ENCODE measurements at regions not wholly inside any gene's neighbourhood (a gene's known extent, or its start where the extent isn't known, plus 50 kb on each side); places are given as distances from the start of the nearest gene placed in this dataset.

DNA sequence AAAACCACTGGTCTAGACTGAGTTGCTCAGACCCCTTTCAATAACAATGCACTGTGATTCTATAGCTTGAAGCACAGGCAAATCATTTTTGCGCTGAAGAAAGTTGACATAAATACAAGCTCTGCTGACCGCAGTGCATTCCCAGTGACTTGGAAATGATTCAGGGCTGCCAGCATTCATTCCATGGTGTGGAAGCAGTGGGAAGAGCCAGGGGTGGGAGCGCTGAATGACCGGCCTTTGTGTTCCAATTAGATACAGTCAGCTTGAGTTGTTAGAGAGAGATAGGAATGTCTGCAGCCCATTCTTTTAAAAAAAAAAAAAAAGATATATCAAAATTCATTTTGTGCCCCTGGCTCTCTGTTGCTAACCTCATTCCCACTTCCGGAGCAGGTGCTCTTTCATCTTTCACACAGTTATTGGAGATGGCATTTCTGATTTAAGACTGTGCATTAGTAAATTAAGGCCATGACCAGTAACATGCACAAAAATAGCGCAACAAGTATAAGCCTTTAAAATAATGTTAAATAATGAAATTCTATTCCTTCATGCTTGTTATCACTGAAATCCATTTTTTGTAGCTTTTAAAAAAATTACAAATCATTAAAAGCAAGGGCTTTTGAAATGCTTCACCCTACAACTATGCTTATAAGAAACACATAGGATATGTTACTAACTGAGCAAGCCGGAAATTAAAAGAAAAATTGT lies 59.4 kb upstream of the CTLA4 start:
- Mint-ChIP-seq H3K27ac (no peak overlapping the region), H3K9me3 (peaks cover 11% of the 10 kb centered on the region)

GRCh38 chr2:203809084-203809521 lies 58.5 kb upstream of the CTLA4 start:
- peaks cover 11% of the 10 kb centered on the region for H3K36me3 Mint-ChIP-seq (ENCODE audit: low read depth)
- no peak overlapping the region for H3K4me3 Mint-ChIP-seq

More for the DNA sequence above, 59.4 kb upstream of the CTLA4 start:
- Mint-ChIP-seq H3K4me1 (ENCODE audit: low read depth) (peaks cover 99% of the 10 kb centered on the region), H3K27me3 (no peaks in the 10 kb centered on the region), H3K4me3 (no peak overlapping the region), H3K36me3 (ENCODE audit: low read depth) (peaks cover 11% of the 10 kb centered on the region)

DNA sequence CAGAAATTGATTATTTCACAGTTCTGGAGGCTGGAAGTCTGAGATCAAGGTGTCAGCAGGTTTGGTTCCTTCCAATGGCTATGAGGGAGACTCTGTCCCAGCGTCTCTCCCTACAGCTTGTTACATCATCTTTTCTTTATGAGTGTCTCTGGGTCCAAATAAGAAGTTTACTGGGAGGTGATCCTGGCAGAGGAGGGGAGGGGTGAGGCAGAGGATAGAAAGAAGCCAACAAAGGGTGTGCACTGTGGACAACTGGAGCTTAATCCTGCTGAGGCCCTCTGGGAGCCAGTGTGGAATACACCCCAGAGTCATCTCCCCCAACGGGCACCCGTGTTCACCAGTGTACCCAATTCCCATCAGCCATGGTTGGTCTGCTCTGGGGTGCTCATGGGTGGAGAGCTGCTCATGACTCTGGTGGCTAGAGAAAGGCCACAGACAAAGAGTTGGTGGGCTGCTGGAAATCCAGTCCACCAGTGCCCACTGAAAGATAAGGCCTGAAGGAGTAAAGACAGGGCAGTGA lies 57.5 kb upstream of the CTLA4 start:
- peaks cover 99% of the 10 kb centered on the region for H3K4me1 Mint-ChIP-seq (ENCODE audit: low read depth)
- H3K27ac Mint-ChIP-seq: peak overlapping the region; percentile 76
- peaks cover 11% of the 10 kb centered on the region for H3K36me3 Mint-ChIP-seq (ENCODE audit: low read depth)
- no peak overlapping the region for H3K4me3 Mint-ChIP-seq
- H3K9me3 Mint-ChIP-seq: peaks cover 11% of the 10 kb centered on the region
- no peaks in the 10 kb centered on the region for H3K27me3 Mint-ChIP-seq

More at GRCh38 chr2:203809084-203809521, 58.5 kb upstream of the CTLA4 start:
- H3K27me3 Mint-ChIP-seq: no peaks in the 10 kb centered on the region
- H3K9me3 Mint-ChIP-seq: peaks cover 11% of the 10 kb centered on the region
- H3K27ac Mint-ChIP-seq: no peak overlapping the region
- peaks cover 99% of the 10 kb centered on the region for H3K4me1 Mint-ChIP-seq (ENCODE audit: low read depth)

- peak overlapping the region; percentile 15 for H3K4me3 Mint-ChIP-seq
- peak overlapping the region; percentile 88 for H3K27ac Mint-ChIP-seq
- no peaks in the 10 kb centered on the region for H3K27me3 Mint-ChIP-seq
- H3K36me3 Mint-ChIP-seq (ENCODE audit: low read depth): no peaks in the 10 kb centered on the region
- H3K9me3 Mint-ChIP-seq: peaks cover under 1% of the 10 kb centered on the region
- H3K4me1 Mint-ChIP-seq (ENCODE audit: low read depth): peaks cover 96% of the 10 kb centered on the region
Observed at GRCh38 chr2:203811491-203812221, 55.9 kb upstream of the CTLA4 start.

DNA sequence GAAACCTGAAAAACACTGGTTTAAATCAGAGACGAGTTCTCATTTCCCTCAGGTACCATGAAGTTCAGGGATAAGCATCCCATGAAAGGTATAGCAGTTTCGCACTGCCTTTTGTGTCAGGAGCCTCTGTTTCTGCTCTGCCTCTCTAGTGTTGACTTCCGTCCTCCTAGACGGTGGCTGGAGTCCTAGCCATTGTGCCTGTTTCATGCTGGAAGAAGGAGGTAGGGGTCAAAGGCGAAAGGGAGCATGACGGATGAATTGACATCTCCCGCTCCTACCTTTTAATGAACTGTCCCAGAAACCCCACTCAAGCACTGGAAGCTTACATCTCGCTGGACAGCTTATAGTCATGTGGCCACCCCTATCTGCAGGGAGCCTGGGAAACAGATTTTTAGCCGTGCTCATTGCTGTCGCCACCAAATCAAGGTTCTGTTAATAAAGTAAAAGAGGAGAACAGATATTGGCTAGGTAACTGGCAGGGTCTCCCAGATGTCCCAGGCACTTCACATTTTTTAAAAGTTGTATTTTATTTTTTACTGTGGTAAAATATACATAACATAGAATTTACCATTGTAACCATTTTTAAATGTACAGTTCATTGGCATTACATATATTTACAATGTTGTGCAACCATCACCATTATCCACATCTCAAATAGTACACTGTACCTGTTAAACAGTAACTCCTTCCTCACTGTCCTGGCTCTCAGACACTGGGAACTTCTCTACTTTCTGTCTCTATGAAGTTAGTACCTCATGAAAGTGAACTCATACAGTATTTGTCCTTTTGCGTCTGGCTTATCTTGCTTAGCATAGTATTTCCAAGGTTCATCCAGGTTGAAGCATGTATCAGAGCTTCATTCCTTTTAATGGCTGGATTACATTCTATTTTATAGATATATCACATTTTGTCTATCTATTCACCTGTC lies 55.0 kb upstream of the CTLA4 start:
- H3K9me3 Mint-ChIP-seq: no peaks in the 10 kb centered on the region
- peaks cover 87% of the 10 kb centered on the region for H3K4me1 Mint-ChIP-seq (ENCODE audit: low read depth)
- no peaks in the 10 kb centered on the region for H3K36me3 Mint-ChIP-seq (ENCODE audit: low read depth)
- H3K27ac Mint-ChIP-seq: peak overlapping the region; percentile 88
- no peak overlapping the region for H3K4me3 Mint-ChIP-seq
- H3K27me3 Mint-ChIP-seq: no peaks in the 10 kb centered on the region

DNA sequence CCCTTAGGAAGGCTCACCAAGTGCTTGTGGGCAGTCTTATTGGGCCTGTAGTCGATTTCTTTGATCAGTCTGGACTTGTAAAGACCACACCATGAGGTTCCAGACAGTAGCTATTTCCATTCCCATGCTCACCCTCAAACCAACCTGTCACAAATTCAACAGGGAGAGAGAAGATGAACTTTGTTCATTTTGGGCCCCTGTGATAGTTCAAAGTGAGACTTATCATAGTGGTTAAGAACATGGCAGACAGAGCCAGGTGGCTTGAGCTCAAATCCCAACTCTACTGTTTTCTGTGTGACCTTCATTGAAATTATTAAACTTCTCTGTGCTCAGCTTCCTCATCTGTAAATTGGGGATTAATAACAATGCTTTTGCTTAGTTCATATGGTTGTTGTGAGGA lies 53.9 kb upstream of the CTLA4 start:
- no peaks in the 10 kb centered on the region for H3K36me3 Mint-ChIP-seq (ENCODE audit: low read depth)
- H3K27me3 Mint-ChIP-seq: no peaks in the 10 kb centered on the region
- peaks cover 76% of the 10 kb centered on the region for H3K4me1 Mint-ChIP-seq (ENCODE audit: low read depth)
- no peak overlapping the region for H3K4me3 Mint-ChIP-seq
- no peaks in the 10 kb centered on the region for H3K9me3 Mint-ChIP-seq
- peak overlapping the region; percentile 73 for H3K27ac Mint-ChIP-seq

- Mint-ChIP-seq H3K27ac (peak overlapping the region; percentile 76), H3K4me3 (peak overlapping the region; percentile 56), H3K9me3 (no peaks in the 10 kb centered on the region), H3K36me3 (ENCODE audit: low read depth) (no peaks in the 10 kb centered on the region), H3K27me3 (no peaks in the 10 kb centered on the region), H3K4me1 (ENCODE audit: low read depth) (peaks cover 64% of the 10 kb centered on the region)
Observed at GRCh38 chr2:203814661-203815540, 52.7 kb upstream of the CTLA4 start.

- peak overlapping the region; percentile 76 for H3K27ac Mint-ChIP-seq
- H3K27me3 Mint-ChIP-seq: no peaks in the 10 kb centered on the region
- H3K36me3 Mint-ChIP-seq (ENCODE audit: low read depth): no peaks in the 10 kb centered on the region
- H3K4me3 Mint-ChIP-seq: no peak overlapping the region
- H3K9me3 Mint-ChIP-seq: no peaks in the 10 kb centered on the region
- peaks cover 58% of the 10 kb centered on the region for H3K4me1 Mint-ChIP-seq (ENCODE audit: low read depth)
Observed at GRCh38 chr2:203815541-203815898, 52.1 kb upstream of the CTLA4 start.

DNA sequence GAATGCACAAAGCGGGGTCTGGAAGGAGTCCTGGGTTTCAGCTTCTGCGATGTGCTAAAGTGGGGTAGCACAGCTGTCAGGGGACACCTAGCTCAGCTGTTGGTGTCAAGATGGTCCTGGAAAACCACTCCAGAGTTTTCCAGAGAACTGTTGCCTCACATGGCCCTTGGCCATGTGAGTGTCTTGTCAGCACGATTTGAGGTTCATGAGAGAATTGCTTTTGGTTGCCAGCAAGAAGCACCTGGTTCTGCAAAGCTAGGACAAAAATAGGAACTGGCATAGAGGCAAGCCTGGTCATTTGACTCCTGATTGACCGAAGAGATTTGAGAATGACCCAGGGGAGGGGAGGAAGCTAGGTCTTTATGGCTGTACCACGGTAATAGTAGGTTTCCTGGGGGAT lies 50.4 kb upstream of the CTLA4 start:
- no peaks in the 10 kb centered on the region for H3K9me3 Mint-ChIP-seq
- no peak overlapping the region for H3K27ac Mint-ChIP-seq
- H3K36me3 Mint-ChIP-seq (ENCODE audit: low read depth): no peaks in the 10 kb centered on the region
- H3K4me3 Mint-ChIP-seq: no peak overlapping the region
- no peaks in the 10 kb centered on the region for H3K27me3 Mint-ChIP-seq
- H3K4me1 Mint-ChIP-seq (ENCODE audit: low read depth): peaks cover 47% of the 10 kb centered on the region

Data from stimulated activated naive CD8-positive, alpha-beta T cell treated with anti-CD3 and anti-CD28 coated beads, Interleukin-15, Interleukin-2, amounts not matched to agents 100 ng/mL and 50 ng/mL, for 24 hours (primary cell).